C1 segment of cervical spinal cord (tissue), 14 donors: ENCODE measurements at regions not wholly inside any gene's neighbourhood (a gene's known extent, or its start where the extent isn't known, plus 50 kb on each side); places are given as distances from the start of the nearest gene placed in this dataset.
A peak's percentile ranks its signal among the peaks of the same experiment; 100 is the strongest.
"Not testable (repeated sequence)": the region's sequence is repeated elsewhere in the genome, so short reads cannot be mapped to it uniquely, and the experiment has no call there.

Source experiments
- DNase-seq, 14 donors: peaks; one replicate each; lab custom pipeline; 2025; lab: John Stamatoyannopoulos, UW

DNA sequence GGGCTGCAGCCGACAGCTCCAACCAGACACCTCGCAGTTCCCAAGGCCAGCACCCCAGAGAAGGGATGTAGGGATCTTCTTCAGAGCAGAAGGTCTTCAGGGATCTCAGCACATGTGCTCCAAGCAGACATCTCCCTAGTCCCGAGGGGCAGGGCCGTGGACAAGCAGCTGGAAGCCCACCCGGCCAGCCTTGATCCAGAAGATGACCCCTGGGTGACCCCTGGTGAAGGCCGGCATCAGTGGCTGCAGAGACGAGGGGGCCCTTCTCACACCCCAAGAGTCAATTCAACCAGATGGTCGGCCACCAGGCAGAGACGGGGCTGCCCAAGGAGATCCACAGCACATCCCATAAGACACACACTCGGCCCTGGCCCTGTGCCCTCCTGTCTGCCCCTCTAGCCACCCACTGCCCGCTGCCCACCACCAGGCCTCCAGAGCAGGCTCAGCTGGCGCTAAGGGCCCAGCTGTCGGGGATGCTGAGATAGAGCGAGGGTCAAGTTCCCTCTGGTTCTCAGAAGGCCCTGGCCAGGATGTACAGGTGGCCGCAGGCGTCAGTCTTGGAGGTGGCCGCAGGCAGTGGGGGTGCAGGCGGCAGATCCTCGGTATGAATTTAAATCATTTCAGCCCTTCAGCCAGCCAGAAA, 168.3 kb downstream of the BRD1 start:
- DNase-seq: no peak

DNA sequence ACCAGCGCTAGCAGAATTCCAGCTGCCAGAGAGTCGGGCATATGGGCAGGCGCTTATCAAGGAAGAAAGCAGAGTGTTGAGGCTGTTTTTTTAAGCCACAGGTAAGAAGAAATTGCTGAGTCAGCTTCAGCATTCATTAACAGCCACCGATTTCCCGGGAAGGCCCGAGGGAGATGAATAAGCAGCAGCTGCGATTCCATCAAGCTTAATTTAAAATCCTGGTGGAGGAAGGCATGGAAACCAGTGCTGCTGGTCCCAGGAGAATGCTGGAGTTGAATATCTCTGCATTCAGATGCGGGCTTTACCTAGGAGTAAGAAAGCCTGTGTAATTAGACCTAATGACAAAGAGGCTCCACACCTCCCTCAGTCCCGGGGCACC, 168.8 kb downstream of the BRD1 start:
- no peak for DNase-seq

DNA sequence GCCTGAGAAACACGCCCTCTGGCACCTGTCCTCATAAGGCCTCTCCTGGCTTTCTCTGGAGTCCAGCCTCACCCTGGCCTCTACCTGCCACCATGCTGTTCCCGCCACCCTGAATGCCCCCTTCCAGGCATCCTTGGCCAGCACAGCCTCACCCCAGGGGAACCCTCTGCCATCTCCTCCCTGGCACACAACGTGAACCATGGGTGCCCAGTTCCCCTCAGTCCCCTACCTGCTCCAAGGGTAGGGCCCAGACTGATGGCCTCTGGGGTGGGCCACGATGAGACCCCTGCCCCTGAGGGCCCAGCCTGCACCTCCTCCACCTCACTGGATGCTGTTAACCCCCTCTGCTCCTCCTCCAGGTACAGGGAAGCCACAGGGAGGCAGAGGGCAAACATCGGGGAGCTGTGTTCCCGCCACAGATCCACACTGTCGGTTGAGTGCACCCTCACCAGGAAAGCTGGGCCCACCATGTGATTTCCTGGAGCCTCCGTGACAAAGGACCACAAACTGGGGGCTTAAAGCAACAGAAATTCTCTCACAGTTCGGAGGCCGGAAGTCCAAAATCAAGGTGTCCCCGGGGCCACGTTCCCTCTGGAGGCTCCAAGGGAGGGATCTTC, 169.6 kb downstream of the BRD1 start:
- DNase-seq: no peak

- DNase-seq: no peak
Measured at GRCh38 chr22:49657275-49657973, 170.2 kb downstream of the BRD1 start.

DNA sequence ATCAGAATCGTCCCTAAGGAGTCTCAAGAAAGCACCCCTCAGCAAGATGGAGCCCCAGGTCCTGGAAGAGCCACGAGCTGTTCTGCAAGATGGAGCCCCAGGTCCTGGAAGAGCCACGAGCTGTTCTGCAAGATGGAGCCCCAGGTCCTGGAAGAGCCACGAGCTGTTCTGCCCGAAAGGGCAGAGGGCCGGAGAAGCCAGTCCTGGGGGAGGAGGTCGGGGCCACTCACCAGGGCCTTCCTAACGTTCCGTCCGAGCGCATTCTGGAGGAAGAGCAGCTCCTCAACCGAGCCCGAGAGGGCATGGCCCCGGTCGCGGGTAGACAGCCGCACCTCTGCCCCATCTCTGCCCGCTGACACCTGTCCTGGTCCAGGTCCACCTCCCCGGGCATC, 170.8 kb downstream of the BRD1 start:
- DNase-seq: not testable (repeated sequence)

GRCh38 chr22:49656291-49656851, 171.3 kb downstream of the BRD1 start:
- DNase-seq: no peak

- DNase-seq: no peak
Measured at GRCh38 chr22:49655168-49655812, 172.4 kb downstream of the BRD1 start.

DNA sequence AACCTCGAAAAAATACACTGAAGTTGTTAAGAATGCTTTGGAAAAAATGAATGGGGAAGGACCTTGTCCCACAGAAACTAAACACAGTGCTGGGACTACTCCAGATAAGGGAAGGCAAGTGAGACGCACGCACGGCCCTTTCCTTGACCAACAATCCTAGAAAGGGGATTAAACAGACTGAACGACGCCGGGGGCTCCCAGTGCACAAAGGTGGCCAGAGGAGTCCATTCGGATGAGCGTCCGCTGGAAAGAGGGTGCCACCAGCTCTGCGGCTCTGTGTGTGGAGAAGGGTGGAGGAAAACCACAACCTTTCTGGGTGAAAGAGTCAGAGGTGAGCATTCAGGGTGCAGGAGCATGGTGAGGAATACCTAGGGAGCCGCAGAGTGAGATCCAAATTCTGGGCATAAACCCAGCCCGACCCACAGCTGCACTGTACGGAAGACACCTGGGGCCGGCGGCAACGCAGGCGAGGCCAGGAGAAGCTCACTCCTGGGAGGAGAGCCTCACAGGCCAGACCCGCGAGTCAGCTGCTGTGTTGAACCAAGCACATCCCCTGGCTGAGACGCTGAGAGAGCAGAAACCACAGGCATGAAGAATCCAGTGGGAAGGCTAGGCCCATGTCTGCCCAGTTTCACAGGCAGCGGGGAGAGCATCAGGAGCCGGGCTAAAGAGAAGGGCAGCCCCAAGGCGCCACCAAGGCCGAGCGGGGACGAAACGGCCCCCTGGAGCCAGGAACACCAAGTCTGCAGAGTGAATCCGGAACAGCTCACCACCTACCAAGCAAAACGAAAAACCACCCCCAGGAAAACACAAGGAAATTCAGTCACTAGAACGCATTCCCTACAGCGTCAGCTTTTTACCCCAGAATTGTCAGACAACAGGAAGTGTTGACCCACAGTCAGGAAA, 177.1 kb downstream of the BRD1 start:
- DNase-seq: no peak

DNA sequence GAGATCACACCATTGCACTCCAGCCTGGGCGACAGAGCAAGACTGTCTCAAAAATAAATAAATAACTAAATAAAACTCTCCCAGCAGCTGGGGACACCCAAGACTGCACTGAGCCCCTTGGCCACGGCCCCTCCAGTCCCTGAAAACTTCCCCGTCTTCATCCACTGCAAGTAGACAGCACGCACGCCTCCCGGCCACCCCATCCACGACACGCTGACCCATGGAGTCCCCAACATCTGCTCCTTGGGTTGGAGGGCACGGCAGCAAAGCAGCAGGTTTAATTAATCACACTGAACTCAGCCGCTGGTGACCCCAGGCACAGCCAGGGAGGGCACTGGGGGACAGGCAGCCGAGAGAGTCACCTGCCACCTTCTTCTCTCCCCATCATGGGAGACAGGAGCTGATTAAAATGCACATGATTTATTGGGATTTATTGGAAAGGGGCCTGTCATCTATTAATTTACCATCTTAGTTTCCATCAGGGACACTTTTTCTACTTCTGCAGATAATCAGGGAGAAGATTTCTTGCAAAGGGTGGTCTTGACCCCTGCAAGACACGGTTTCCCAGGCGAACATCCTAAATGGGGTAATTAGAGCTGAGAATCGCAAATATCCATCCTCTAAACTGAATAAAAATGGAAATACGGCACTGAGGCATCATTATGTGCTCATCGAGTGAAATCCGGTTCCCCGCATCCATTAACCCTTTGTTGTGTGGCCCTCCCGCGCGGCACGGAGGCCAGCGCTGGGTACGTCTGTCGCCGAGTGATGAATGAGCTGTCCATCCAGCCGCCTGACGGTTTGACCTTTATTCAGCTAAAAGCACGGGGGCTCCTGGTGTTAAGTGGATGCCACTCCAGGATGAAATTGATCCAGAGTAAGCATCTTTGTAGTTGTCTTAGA, 178.3 kb downstream of the BRD1 start:
- no peak for DNase-seq

- no peak for DNase-seq
Measured at GRCh38 chr22:49648053-49648452, 179.6 kb downstream of the BRD1 start.

DNA sequence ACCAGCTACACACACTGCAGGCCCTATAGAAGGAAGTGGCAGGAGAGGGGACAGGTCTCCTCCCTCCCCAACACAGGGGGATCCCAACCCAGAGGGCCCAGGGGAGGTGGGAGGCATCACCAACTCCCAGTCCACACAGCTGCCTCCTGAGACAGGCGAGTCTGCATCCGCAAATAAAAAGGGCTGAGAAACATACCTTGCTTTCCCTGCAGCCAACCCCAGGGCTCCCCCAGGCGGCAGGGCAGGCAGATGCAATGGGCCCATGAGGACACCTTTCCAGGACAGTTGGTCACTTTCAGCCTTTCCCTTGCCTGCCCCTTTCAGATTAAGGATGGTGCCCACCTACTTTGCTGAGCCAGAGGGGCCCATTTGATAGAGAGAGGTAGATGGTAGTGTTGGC, 180.0 kb downstream of the BRD1 start:
- no peak for DNase-seq

GRCh38 chr22:49646876-49647275, 180.8 kb downstream of the BRD1 start:
- DNase-seq: no peak

GRCh38 chr22:49645791-49646550, 181.7 kb downstream of the BRD1 start:
- no peak for DNase-seq

GRCh38 chr22:49645257-49645656, 182.4 kb downstream of the BRD1 start:
- no peak for DNase-seq

GRCh38 chr22:49643998-49644397, 183.7 kb downstream of the BRD1 start:
- DNase-seq: no peak

GRCh38 chr22:49643466-49643865, 184.2 kb downstream of the BRD1 start:
- DNase-seq: peak in 1 of 14 donors; percentile 53

DNA sequence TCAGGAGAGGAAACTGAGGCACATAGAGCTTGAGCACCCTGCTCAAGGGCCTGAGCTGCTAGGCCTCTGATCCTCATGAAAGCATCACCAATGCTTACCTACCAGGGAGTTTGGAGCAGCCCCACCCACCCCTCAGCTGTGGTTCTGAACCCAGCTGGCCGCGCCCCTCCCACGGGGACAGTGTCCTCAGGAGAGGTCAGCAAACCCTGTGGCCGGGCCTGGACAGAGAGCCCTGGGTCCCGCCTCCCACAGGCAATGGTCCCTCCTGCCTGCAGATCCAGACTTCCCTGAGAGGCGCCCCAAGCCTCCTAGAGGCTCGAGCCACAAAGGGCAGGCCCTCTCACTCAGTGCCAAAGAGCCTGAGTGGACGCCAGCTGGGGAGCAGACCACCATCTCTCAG, 184.9 kb downstream of the BRD1 start:
- DNase-seq: no peak

DNA sequence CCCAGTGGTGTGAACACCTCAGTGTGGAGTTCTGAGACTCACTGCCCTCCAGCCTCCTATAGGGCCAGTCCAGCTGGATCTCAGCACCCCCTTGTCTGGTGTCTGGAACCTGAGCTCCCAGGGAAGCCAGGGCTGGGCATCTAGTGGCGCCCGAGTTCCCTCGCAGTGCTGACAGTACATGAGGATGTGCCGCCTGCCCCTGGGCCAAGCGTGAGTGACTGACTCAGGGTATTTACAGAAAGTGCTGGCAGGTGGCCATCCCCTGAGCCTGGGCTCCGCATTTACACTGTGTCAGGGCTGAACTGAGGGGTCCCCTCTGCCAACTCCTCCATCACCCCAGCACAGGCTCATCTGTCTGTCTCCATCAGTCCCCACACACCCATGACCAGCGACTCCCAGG, 185.3 kb downstream of the BRD1 start:
- no peak for DNase-seq

DNA sequence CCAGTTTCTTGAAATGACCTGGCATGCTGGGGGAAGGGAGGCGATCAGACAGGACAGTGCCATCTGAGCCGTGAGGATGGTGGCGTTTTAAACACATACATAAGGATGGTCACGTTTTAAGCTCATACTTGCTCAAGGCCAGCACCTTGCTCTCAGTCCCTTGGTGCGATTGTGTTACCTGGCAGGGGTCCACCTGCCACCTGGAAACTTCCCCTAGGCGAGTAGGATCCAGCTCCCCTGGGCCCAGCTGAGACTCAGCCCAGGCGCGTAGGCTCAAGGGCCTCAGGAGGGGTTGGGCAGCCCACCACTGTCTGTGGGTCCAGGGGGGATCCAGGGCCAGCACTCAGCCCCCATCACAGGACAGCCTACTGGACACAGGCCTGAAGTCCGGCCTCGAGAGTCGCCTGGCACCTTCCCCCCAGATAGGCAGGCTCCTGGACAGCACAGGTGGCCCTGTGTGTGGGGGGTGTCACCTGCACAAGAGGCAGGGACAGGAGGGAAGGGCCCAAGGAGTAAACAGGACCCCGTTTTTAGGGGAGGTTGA, 185.8 kb downstream of the BRD1 start:
- DNase-seq: no peak
